WTC11 (cell line): ENCODE measurements at regions not wholly inside any gene's neighbourhood (a gene's known extent, or its start where the extent isn't known, plus 50 kb on each side); places are given as distances from the start of the nearest gene placed in this dataset.

Experiments used
- CTCF ChIP-seq: fragments of 200-600 bp; IDR thresholded peaks from 2 replicates; pipeline ENCODE4 v1.8.0; 2022; ENCODE audit warnings: antibody characterized with exemption
- HMGXB4 ChIP-seq: sonication (generic); formaldehyde crosslinking; IDR thresholded peaks from 2 replicates; pipeline ENCODE4 v1.8.1; 2023; ENCODE audit warnings: mild to moderate bottlenecking, moderate library complexity, missing genetic modification reagents
- JUN ChIP-seq: sonication (generic); formaldehyde crosslinking; IDR thresholded peaks from 2 replicates; pipeline ENCODE4 v1.8.0; 2023; ENCODE audit warnings: mild to moderate bottlenecking, missing genetic modification reagents
- MAX ChIP-seq: sonication (generic); formaldehyde crosslinking; IDR thresholded peaks from 2 replicates; pipeline ENCODE4 v1.8.0; 2022; ENCODE audit warnings: mild to moderate bottlenecking, missing genetic modification reagents
- SP1 ChIP-seq: sonication (generic); formaldehyde crosslinking; conservative IDR thresholded peaks from 2 replicates; pipeline ENCODE4 v1.8.1; 2022; ENCODE audit warnings: missing genetic modification reagents
- ZMAT4 ChIP-seq: fragments of 250-450 bp; sonication (Bioruptor Pico); IDR thresholded peaks from 2 replicates; pipeline ENCODE4 v1.9.0; 2021; ENCODE audit warnings: mild to moderate bottlenecking
- ZNF425 ChIP-seq: fragments of 250-450 bp; sonication (Bioruptor Pico); conservative IDR thresholded peaks from 2 replicates; pipeline ENCODE4 v1.9.0; 2021; ENCODE audit warnings: mild to moderate bottlenecking

- no peak for TF ChIP-seq CTCF
- no peak for TF ChIP-seq SP1
- no peak for TF ChIP-seq ZMAT4
- TF ChIP-seq JUN (CRISPR knock-in tag) = no peak
- TF ChIP-seq HMGXB4 (CRISPR knock-in tag) = no peak
- no peak for TF ChIP-seq ZNF425 (CRISPR knock-in tag)
- no peak for TF ChIP-seq MAX (CRISPR knock-in tag)
These were observed 691.5 kb upstream of the POU3F4 start for GRCh38 chrX:82816562-82816961.
